DMS 273 (cell line): ENCODE measurements at regions not wholly inside any gene's neighbourhood (a gene's known extent, or its start where the extent isn't known, plus 50 kb on each side); places are given as distances from the start of the nearest gene placed in this dataset.
"Not testable (repeated sequence)": the region's sequence is repeated elsewhere in the genome, so short reads cannot be mapped to it uniquely, and the experiment has no call there.

Experiments
- DNase-seq: peaks from one replicate; lab custom pipeline; 2025; ENCODE audit not compliant: unreplicated experiment; lab: John Stamatoyannopoulos, UW

DNA sequence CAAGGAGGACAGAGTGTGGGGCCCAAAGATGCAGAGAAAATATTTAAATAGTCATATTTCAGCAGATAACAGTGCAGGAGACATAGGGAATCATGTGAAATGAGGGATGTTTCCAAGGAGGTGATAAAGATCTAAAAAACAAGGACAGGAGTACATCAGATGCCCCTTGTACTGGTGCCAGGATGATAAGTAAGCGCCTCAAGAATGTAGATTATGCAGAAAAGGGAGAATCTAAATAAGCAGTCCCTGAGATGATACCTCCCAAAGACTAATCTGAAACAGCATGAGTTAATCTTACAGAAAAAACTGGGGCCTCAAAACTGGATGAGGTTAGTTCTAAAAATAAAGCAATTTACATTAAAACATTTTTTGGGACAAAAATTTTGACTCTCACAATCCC lies 136.1 kb upstream of the WDFY3 start:
- DNase-seq = no peak

DNA sequence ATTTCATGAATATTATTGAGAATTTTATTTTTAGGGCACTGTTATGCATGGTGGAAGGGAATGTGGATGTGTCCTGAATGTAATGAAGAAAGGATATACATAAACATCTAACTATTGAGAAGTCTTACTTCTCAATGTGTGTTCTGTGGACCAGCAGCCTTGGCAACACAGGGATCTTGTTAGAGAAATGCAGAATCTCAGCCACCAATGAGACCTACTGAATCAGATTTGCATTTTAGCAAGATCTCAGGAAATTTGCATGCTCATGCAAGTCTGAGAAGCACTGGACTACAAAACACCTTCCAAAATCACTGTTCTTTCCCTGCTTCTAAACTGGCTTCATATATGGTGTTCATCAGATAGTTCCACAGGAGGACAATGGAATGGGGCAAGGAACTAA lies 139.7 kb upstream of the WDFY3 start:
- no peak for DNase-seq

DNA sequence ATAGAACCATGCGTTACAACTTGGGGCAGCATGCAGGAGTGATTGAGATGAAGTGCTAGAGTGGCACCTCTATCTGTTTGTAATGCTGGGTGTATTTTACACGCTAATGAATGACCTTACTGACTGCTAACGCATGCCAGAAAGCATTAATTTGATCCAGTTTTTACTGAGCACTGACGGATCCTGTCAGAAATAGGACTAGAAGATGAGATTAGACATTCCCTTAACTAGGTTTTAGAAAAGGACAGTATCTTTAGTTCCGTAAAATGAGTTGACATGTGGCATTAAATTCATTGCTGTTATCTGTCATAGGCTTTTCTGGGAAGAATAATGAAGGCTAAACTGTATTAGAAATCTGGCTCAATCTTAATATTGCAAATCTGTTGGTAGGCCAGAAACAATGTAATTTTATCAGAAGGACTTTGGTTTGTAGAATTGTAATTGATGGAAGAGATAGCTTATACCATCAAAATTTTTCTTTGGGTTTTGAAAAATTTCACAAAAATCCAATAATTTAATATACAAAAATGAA lies 140.4 kb upstream of the WDFY3 start:
- DNase-seq = no peak

DNA sequence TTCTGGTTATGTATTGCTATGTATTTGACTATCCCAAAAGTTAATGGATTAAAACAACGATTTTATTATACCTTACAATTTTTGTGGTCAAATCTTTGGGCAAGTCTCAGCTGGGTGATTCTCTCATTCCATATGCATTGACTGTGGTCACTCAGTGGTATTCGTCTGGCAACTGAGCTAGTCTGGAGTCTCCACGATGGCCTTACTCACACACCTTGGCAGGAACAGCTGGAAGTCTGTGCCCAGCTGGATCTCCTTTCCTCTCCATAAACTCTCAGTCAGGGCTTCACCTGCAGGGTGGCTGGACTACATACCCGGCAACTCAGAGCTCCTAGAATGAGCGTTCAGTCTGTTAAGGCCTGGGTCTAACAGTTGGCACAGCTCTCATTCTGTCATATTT lies 141.1 kb upstream of the WDFY3 start:
- no peak for DNase-seq

DNA sequence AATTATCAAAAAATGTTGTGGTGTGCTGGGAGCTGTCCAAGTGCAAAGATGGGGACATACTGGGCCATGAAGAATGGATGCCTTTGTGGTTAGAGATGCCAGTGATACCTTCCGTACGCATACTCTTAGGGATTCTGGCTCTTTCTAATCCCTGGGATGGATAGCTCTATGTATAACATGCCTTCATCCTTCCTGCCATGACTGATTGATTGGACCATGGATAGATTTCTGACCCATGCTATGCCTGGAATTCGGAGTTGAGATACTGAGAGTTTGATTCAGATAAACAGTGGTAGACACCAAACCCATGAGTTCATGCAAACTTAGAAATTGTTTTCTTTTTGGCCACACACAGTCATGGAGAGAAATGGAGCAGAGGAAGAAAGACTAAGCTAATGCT lies 147.2 kb upstream of the WDFY3 start:
- no peak for DNase-seq

DNA sequence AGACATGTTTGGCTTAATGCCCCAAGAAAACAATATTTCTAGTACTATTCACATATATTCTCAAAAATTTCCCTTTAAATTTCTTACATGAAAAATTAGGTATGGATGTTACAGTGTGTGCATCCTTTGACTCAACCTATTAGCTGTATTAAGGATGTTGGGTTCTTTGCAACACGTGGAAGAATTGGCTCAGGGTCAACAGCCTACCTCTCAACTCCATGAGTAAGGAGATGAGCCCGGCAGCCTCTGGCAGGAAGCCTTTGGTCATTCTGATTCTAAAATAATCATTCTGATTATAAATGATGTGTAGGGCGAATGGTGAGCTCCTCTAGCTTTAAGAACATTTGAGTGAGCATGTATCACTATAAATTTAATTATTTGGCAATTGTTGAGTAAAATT lies 148.0 kb upstream of the WDFY3 start:
- no peak for DNase-seq

DNA sequence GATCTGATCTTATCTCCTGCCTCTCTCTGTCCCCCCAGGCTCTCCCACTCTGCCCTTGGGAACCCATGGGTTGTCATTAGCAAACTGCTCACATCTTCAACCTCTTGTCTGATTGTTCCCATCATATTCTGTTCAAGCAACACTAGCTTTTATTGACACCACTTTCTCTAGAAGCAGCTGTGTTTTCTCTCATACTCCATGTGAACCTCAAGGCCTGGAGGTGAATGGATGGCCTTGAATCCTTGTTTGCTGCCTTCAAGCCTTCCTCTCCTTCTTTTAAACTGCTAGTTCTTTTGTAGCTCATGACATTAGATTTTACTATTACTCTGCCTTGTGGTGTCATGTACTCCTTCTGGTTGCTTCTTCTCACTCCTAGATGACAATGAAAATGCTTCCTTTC lies 149.5 kb upstream of the WDFY3 start:
- no peak for DNase-seq

DNA sequence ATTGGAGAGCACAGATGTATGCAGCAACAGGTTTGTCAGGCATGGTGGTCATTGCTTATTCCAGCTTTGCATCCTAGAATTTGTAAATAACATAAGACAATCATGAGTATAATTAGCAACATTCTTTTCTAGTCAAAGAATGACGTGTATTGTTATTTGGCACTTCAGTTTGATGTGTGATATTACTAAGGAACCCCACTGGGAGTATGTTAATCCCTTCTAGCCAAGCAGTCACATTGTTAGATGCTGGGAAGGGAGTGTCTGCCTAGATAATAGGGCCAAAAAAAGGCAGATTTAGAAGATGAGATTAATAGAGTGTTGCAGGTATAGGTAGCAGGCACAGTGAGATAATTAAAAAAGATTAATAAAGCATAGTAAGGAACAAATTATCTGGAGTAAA lies 159.2 kb upstream of the WDFY3 start:
- DNase-seq = no peak

DNA sequence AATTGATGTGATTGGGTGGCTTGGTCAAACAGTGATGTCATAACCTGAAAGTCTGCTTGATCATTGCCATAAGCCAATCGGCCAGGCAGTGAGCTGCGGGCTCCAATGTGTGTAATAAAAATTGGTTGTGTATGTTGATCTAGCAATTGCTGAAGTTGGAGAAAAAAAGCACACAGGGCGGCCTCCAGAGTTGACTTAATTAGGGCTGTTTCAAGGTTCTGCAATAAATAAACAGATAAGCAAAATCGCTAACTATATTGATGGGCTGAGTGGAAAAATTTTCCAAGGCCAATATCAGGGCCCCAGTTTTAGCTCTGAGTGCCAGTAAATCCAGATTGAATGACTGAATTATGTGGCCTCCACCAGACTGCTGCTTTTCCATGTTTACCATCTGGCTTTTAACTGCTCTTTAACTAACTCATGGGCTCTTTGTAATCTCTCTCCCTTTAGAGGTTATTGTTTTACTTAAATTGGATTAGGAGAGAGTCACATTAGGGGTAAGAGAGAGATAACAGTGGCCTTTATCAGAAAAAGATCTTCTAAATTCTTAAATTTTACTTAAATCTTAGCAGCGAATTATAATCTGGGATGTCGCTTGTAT lies 160.6 kb upstream of the WDFY3 start:
- DNase-seq = peak; percentile 39

DNA sequence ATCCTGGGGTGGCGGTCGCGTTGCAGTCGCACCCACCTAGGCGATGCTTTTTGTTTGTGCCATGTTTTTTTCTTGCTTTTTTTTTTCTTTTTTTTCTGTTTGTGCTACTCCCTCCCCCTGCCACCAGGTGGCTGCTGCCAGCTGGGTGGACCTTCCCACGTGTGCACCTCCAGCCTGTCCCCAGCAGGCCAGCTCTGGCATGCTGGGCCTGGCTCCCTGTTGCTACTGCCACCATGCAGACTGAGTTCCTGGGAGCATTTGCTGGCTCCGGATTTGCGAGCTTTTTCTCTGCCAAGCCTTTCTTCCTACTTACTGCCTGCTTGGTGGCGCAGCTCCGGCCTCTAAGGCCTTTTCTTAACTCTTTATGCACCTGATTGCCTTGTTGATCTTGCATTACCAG lies 161.2 kb upstream of the WDFY3 start:
- DNase-seq = peak; percentile 80

DNA sequence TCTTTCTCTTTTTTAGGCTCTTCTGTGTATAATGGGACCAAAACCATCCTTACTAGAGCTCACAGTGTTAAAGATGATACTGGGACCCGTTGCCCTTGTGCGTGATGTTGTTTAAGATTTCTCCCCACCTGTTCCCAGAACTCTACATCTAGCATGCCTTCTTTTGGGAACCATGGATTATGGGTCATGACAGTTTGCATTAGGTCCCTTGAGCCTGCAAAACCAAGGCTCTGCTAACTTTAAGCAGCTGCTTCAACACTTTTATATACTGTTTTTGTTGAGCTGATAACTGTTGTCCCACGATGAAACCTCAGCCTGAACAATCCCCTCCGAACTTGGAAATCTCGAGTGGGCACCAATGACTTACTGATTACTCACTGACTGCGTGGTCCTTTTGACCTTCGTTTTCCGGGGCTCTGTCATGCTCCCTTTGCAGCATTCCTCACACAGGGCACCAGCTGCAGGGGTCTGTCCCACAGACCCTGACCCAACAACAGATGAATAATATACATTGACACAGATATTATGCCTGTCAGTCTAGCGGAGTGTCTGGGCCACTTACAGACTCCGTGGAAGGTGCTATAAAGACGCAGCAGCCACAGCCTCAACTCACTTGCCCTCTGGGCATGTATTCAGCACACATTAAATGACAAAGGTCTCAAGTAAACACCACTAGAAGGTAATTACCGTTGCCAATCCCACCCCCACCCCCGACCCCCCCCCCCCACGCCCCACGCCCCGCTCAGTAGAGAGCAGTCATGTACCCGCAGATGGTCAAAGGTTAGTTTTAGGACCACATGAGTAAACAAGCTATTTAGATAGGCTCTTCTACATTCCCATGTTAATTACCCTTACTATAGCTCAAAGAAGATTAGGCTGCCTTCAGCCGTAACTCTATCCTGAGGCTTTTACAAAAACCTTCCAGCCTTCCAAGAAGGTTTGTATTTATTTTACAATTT lies 162.0 kb upstream of the WDFY3 start:
- DNase-seq = no peak

DNA sequence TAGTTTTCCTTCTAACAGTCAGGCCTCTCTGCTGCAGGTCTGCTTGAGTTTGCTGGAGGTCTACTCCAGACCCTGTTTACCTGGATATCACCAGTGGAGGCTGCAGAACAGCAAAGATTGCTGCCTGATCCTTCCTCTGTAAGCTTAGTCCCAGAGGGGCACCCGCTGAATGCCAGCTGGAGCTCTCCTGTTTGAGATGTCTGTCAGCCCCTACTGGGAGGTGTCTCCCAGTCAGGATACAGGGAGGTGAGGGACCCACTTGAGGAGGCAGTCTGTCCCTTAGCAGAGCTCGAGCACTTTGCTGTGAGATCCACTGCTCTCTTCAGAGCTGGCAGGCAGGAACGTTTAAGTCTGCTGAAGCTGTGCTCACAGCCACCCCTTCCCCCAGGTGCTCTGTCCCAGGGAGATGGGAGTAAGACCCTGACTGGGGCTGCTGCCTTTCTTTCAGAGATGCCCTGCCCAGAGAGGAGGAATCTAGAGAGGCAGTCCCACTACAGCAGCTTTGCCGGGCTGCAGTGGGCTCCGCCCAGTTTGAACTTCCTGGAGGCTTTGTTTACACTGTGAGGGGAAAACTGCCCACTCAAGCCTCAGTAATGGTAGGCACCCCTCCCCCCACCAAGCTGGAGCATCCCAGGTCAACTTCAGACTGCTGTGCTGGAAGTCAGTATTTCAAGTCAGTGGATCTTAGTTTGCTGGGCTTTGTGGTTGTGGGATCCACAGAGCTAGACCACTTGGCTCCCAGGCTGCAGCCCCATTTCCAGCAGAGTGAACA lies 163.1 kb upstream of the WDFY3 start:
- not testable (repeated sequence) for DNase-seq

DNA sequence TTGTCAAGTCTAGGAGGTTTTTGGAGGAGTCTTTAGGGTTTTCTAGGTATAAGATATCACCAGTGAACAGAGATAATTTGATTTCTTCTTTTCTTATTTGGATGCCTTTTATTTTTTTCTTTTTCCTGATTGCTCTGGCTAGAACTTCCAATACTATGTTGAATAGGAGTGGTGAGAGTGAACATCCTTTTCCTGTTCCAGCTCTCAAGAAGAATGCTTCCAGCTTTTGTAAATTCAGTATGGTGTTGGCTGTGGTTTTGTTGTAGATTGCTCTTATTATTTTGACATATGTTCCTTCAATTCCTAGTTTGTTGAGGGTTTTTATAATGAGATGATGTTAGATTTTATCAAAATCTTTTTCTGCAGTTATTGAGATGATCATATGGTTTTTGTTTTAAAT lies 165.6 kb upstream of the WDFY3 start:
- no peak for DNase-seq

DNA sequence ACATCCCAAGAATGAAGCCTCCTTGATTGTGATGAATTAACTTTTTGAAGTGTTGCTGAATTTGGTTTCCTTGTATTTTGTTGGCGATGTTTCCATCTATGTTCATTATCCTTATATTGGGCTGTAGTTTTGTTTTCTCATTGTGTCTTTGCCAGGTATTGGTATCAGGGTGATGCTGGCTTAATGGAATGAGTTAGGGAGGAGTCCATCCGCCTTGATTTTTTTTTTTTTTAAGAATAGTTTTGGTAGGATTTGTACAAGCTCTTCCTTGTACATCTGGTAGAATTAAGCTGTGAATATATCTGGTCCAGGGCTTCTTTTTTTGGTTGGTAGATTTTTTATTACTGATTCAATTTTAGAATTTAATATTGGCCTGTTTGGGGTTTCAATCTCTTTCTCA lies 166.1 kb upstream of the WDFY3 start:
- DNase-seq = no peak

DNA sequence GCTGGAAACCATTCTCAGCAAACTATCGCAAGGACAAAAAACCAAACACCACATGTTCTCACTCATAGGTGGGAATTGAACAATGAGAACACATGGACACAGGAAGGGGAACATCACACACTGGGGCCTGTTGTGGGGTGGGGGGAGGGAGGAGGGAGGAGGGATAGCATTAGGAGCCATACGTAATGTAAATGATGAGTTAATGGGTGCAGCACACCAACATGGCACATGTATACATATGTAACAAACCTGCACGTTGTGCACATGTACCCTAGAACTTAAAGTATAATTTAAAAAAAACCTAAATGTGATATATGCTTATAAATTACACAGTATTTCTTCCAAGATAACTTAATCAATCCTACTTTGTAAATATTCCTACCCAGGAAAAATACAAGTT lies 173.3 kb upstream of the WDFY3 start:
- not testable (repeated sequence) for DNase-seq

DNA sequence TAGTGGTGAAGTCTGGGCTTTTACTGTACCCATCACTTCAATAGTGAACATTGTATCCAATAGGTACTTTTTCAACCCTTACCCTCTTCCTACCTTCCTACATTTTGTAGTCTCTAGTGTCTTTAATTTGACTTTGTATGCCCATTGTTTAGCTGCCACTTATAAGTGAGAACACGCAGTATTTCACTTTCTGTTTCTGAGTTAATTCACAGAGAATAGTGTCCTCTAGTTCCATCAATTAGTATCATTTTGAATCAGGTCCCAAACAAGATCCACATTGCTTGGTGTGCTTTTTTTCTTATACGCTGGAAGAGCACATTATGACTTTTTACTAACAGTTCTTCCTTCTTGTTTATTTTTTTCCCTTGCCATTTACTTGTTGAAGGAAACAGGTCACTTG lies 176.0 kb upstream of the WDFY3 start:
- DNase-seq = no peak

DNA sequence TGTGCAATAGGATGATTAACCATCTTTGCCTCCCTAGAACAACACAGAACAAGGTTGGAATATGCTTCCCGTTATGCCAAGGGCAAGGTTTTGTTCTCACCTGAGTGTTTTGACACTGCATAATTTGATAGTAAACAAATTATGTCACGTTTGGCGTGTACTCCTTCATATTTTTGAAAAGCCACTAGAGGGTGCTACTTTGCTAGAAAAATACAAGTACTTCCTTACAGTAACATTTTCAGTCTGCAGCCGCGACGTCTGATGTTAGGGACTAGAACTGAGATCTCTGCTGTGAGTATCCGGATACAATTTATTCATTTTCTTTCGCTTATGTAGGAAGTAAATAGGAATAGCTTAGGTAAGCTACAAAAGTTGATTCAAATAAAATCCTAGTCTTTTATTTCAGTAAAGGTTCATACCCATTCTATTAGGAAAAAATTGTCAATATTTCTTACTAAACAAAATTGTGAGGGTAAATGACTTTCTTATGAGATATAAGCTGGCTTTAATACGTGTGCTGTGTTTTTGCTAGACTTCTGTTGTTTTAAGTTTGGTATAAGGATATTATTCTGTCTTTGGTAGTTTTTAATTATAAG lies 181.1 kb upstream of the WDFY3 start:
- peak; percentile 80 for DNase-seq

DNA sequence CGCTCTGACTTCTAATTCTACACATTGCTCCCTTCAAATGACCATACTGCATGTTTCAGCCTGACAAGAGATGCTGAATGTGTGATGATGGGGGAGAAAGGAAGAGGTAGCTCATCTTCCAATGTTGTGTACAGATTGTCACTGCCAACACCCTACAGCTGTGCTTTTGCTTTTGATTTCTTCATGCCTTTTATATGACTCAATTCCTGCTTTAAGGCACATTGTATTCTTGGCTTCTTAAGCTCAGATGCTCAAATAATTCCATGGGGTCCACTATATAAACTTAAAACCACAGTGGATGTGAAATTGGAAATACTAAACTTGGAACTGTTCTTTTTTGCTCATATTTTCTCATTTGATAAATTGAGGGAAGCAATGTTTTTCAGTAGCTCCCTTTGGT lies 183.2 kb upstream of the WDFY3 start:
- DNase-seq = no peak

DNA sequence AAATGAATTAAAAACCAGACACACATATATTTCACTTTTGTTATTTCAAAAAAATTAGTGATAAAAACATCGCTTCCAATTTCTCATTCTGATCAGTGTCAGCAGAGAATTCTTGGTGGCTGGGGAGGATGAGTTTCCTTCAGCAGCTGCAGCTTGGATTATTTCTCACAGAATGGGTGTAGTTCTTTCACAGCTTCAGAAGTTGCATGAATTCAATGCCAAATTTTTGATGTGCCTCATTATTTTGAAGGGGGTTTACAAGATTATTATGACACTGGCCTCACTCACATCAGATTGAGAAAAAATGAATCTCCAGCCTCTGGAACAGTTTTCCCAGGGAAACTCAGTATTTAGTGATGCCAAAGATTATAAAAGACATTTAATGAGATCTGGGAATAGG lies 184.9 kb upstream of the WDFY3 start:
- no peak for DNase-seq

DNA sequence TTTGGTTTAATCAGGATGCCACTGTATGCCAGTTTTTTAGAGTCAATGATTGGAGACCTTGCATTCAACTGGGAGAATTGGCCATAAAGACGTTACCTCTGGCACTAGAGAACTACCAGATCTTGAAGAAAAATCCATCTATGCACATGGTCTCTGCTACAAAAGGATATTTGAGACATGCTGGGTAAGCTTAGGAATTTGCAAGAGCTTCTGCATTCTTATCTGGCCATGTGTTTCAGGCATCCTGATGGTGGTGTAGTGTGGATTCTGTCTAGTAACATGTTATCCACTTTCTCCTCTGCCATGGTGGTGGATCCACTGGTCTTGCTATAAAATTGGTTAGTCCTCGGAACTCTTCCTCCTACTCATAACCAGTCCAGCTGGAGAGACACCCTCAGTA lies 185.3 kb upstream of the WDFY3 start:
- no peak for DNase-seq

DNA sequence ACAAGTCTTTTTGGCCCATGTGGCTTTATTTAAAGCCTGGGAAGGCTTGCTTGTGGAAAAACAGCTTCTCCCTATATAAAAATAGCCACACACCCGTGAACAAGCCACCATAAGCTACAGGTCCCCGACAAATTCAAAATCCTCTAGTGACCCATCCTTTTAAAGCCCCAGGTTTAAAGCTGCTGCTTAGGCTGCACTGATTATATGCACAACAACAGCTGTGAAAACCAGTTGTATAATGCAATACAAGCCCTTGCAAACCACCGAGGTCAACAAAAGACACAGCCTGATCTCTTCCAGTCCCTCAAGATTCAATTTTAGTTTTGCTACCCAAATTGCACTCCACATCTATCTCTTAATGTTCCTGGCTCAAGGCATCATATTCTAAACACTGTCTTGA lies 186.0 kb upstream of the WDFY3 start:
- peak; percentile 3 for DNase-seq
